Keratinocyte (primary cell): ENCODE measurements at regions not wholly inside any gene's neighbourhood (a gene's known extent, or its start where the extent isn't known, plus 50 kb on each side); places are given as distances from the start of the nearest gene placed in this dataset.
A peak's percentile ranks its signal among the peaks of the same experiment; 100 is the strongest.

ENCODE experiments used
- DNase-seq: peaks from one replicate; pipeline ENCODE4 v3.0.0-alpha.2; 2011; ENCODE audit warnings: low read depth, missing footprints, low spot score
- FAIRE-seq: peaks from 2 replicates; lab custom pipeline; 2011; peaks lifted over from hg19 to GRCh38; lab: Jason Lieb, UNC
- H2AFZ ChIP-seq: 2 replicates; pipeline ENCODE4 v1.6.0; 2012; ENCODE audit warnings: low read length, control low read depth, inconsistent platforms; ENCODE audit not compliant: control insufficient read depth
- H3K27ac ChIP-seq: 2 replicates; pipeline ENCODE4 v1.5.1; 2011; ENCODE audit warnings: low read length; ENCODE audit not compliant: control insufficient read depth, insufficient read depth
- H3K27me3 ChIP-seq: 3 replicates; pipeline ENCODE4 v1.6.0; 2011; ENCODE audit warnings: low read length; ENCODE audit not compliant: control insufficient read depth, insufficient read depth; ENCODE audit errors: extremely low read depth
- H3K36me3 ChIP-seq, 2 experiments: 2 replicates in 1 of 2; 3 replicates in 1 of 2; pipeline ENCODE4 v1.5.1; 2011; ENCODE audit warnings: low read length in 2 of 2, mild to moderate bottlenecking in 1 of 2; ENCODE audit not compliant: control insufficient read depth in 2 of 2, insufficient read depth in 2 of 2; ENCODE audit errors: extremely low read depth in 1 of 2
- H3K4me1 ChIP-seq: 3 replicates; pipeline ENCODE4 v1.5.1; 2011; ENCODE audit warnings: low read length; ENCODE audit not compliant: control insufficient read depth, insufficient read depth; ENCODE audit errors: extremely low read depth
- H3K4me2 ChIP-seq: 3 replicates; pipeline ENCODE4 v1.6.0; 2011; ENCODE audit warnings: low read depth, low read length; ENCODE audit not compliant: control insufficient read depth, insufficient read depth; ENCODE audit errors: extremely low read depth
- H3K4me3 ChIP-seq, 3 experiments: fragments of 200-600 bp in 1 of 3; sonication (generic) in 1 of 3; 2 replicates in 2 of 3; 3 replicates in 1 of 3; pipeline ENCODE4 v1.5.1; 2011 to 2016; ENCODE audit warnings: low read length in 3 of 3, mild to moderate bottlenecking in 3 of 3, control low read depth in 2 of 3, inconsistent platforms in 1 of 3, low read depth in 1 of 3, mixed read lengths in 1 of 3, mixed run types in 1 of 3, moderate library complexity in 1 of 3; ENCODE audit not compliant: control insufficient read depth in 2 of 3, insufficient read depth in 2 of 3; ENCODE audit errors: extremely low read depth in 1 of 3
- H3K79me2 ChIP-seq: 2 replicates; pipeline ENCODE4 v1.6.0; 2012; ENCODE audit warnings: low read length; ENCODE audit not compliant: control insufficient read depth, insufficient read depth
- H3K9ac ChIP-seq: 3 replicates; pipeline ENCODE4 v1.6.0; 2011; ENCODE audit warnings: low read length; ENCODE audit not compliant: control insufficient read depth, insufficient read depth; ENCODE audit errors: extremely low read depth
- H3K9me1 ChIP-seq: 3 replicates; pipeline ENCODE4 v1.6.0; 2011; ENCODE audit warnings: low read length; ENCODE audit not compliant: control insufficient read depth, insufficient read depth; ENCODE audit errors: extremely low read depth
- H3K9me3 ChIP-seq: 2 replicates; pipeline ENCODE4 v1.5.1; 2012; ENCODE audit warnings: low read depth, low read length; ENCODE audit not compliant: control insufficient read depth
- H4K20me1 ChIP-seq: 3 replicates; pipeline ENCODE4 v1.6.0; 2011; ENCODE audit warnings: low read length; ENCODE audit not compliant: control insufficient read depth, insufficient read depth; ENCODE audit errors: extremely low read depth
- CTCF ChIP-seq, 3 experiments: IDR thresholded peaks in 1 of 3; conservative IDR thresholded peaks in 1 of 3; optimal IDR thresholded peaks in 1 of 3; 2 replicates in 2 of 3; 3 replicates in 1 of 3; pipeline versions ENCODE3 to v1.5.1; 2011; ENCODE audit warnings: low read length in 3 of 3, mild to moderate bottlenecking in 3 of 3, moderate library complexity in 2 of 3, control low read depth in 1 of 3, inconsistent platforms in 1 of 3; ENCODE audit not compliant: insufficient read depth in 2 of 3; ENCODE audit errors: extremely low read depth in 1 of 3
- EZH2 ChIP-seq: IDR thresholded peaks from one replicate; pipeline ENCODE4 v1.6.1; 2012; ENCODE audit warnings: inconsistent platforms, mild to moderate bottlenecking, low read length, moderate library complexity
- dilution Hi-C: fragments of 300-500 bp; cut with MboI; formaldehyde crosslinking; loops from one replicate; pipeline ENCODE4 v1.7.0; 2020; ENCODE audit warnings: low sequenced_read_pairs; ENCODE audit not compliant: extremely low pct_ligation_motif_present

- no peaks in the 10 kb centered on the region for H4K20me1 ChIP-seq
- FAIRE-seq (no peak), DNase-seq (no peak)
- no peak overlapping the region for H2AFZ ChIP-seq
- peaks cover 51% of the 10 kb centered on the region for H3K4me1 ChIP-seq
- peak overlapping the region; percentile 99 for H3K4me2 ChIP-seq
- dilution Hi-C loops: no loop called here
- H3K79me2 ChIP-seq: no peaks in the 10 kb centered on the region
- H3K9me1 ChIP-seq: no peaks in the 10 kb centered on the region
- no peak overlapping the region for H3K4me3 ChIP-seq
- peak overlapping the region; percentile 2 for H3K9ac ChIP-seq
- H3K9me3 ChIP-seq: no peaks in the 10 kb centered on the region
- H3K27ac ChIP-seq: peak overlapping the region; percentile 98
- H3K36me3 ChIP-seq: no peaks in the 10 kb centered on the region
- TF ChIP-seq CTCF (optimal IDR thresholded peaks at IDR 0.05 in 1 of 3, IDR thresholded peaks at IDR 0.05 in 1 of 3, conservative IDR thresholded peaks at IDR 0.05 in 1 of 3; ENCODE audit: extremely low read depth in 1 of 3, insufficient read depth in 2 of 3, low read length in 3 of 3) (no peak), EZH2 (no peak)
- H3K27me3 ChIP-seq: no peaks in the 10 kb centered on the region
Observed at GRCh38 chr2:109703077-109703476, 88.9 kb downstream of the SOWAHC start.

- Histone ChIP-seq H4K20me1 (no peaks in the 10 kb centered on the region), H3K4me2 (no peak overlapping the region), H3K27me3 (no peaks in the 10 kb centered on the region), H3K27ac (peak overlapping the region; percentile 98), H3K79me2 (no peaks in the 10 kb centered on the region), H3K9ac (no peak overlapping the region), H3K4me1 (peaks cover 48% of the 10 kb centered on the region), H3K9me3 (no peaks in the 10 kb centered on the region), H3K36me3 (no peaks in the 10 kb centered on the region), H2AFZ (no peak overlapping the region), H3K4me3 (no peak overlapping the region), H3K9me1 (no peaks in the 10 kb centered on the region)
- DNase-seq (no peak), FAIRE-seq (no peak)
- no peak for TF ChIP-seq EZH2
- TF ChIP-seq CTCF (optimal IDR thresholded peaks at IDR 0.05 in 1 of 3, IDR thresholded peaks at IDR 0.05 in 1 of 3, conservative IDR thresholded peaks at IDR 0.05 in 1 of 3; ENCODE audit: extremely low read depth in 1 of 3, insufficient read depth in 2 of 3, low read length in 3 of 3): no peak
- dilution Hi-C loops: no loop called here
Observed at GRCh38 chr2:109703798-109704197, 89.6 kb downstream of the SOWAHC start.
